ENCODE measurements at regions not wholly inside any gene's neighbourhood (a gene's known extent, or its start where the extent isn't known, plus 50 kb on each side); places are given as distances from the start of the nearest gene placed in this dataset.
A peak's percentile ranks its signal among the peaks of the same experiment; 100 is the strongest.
"Not testable (repeated sequence)": the region's sequence is repeated elsewhere in the genome, so short reads cannot be mapped to it uniquely, and the experiment has no call there.

- no peaks in the 10 kb centered on the region for H3K36me3 ChIP-seq (ENCODE audit: insufficient read depth, insufficient read length, low read length)
- H3K9me3 ChIP-seq (ENCODE audit: insufficient read depth, low read length) = no peaks in the 10 kb centered on the region
- H3K9ac ChIP-seq (ENCODE audit: insufficient read length, low read depth) = no peak overlapping the region
- H3K4me1 ChIP-seq (ENCODE audit: insufficient read depth, insufficient read length) = no peaks in the 10 kb centered on the region
- DNase-seq (ENCODE audit: low read depth, low spot score) = no peak
- no peak for TF ChIP-seq ZNF274 (IDR thresholded peaks at IDR 0.05; ENCODE audit: low read depth, low read length)
- TF ChIP-seq YY1 (IDR thresholded peaks at IDR 0.05; ENCODE audit: insufficient read depth, insufficient read length) = no peak
- TF ChIP-seq SUZ12 (IDR thresholded peaks at IDR 0.05; ENCODE audit: extremely low read depth, insufficient read depth, insufficient read length) = no peak
- no peak overlapping the region for H3K4me3 ChIP-seq (ENCODE audit: insufficient read length, low read depth)
- H3K27me3 ChIP-seq (ENCODE audit: insufficient read depth, insufficient read length) = no peaks in the 10 kb centered on the region
Observed at GRCh38 chr5:7251132-7251531, 144.8 kb upstream of the ADCY2 start.

GRCh38 chr5:7261049-7261448, 134.9 kb upstream of the ADCY2 start:
- TF ChIP-seq ZNF274 (IDR thresholded peaks at IDR 0.05; ENCODE audit: low read depth, low read length) (no peak), SUZ12 (IDR thresholded peaks at IDR 0.05; ENCODE audit: extremely low read depth, insufficient read depth, insufficient read length) (no peak), YY1 (IDR thresholded peaks at IDR 0.05; ENCODE audit: insufficient read depth, insufficient read length) (no peak)
- Histone ChIP-seq H3K9ac (ENCODE audit: insufficient read length, low read depth) (no peak overlapping the region), H3K9me3 (ENCODE audit: insufficient read depth, low read length) (no peaks in the 10 kb centered on the region), H3K36me3 (ENCODE audit: insufficient read depth, insufficient read length, low read length) (no peaks in the 10 kb centered on the region), H3K27me3 (ENCODE audit: insufficient read depth, insufficient read length) (no peaks in the 10 kb centered on the region), H3K4me1 (ENCODE audit: insufficient read depth, insufficient read length) (no peaks in the 10 kb centered on the region), H3K4me3 (ENCODE audit: insufficient read length, low read depth) (no peak overlapping the region)
- peak; percentile 90 for DNase-seq (ENCODE audit: low read depth, low spot score)

- no peaks in the 10 kb centered on the region for H3K36me3 ChIP-seq (ENCODE audit: insufficient read depth, insufficient read length, low read length)
- TF ChIP-seq YY1 (IDR thresholded peaks at IDR 0.05; ENCODE audit: insufficient read depth, insufficient read length) (no peak), SUZ12 (IDR thresholded peaks at IDR 0.05; ENCODE audit: extremely low read depth, insufficient read depth, insufficient read length) (no peak), ZNF274 (IDR thresholded peaks at IDR 0.05; ENCODE audit: low read depth, low read length) (no peak)
- H3K4me1 ChIP-seq (ENCODE audit: insufficient read depth, insufficient read length) = no peaks in the 10 kb centered on the region
- H3K9me3 ChIP-seq (ENCODE audit: insufficient read depth, low read length) = no peaks in the 10 kb centered on the region
- no peak overlapping the region for H3K9ac ChIP-seq (ENCODE audit: insufficient read length, low read depth)
- no peak overlapping the region for H3K4me3 ChIP-seq (ENCODE audit: insufficient read length, low read depth)
- no peaks in the 10 kb centered on the region for H3K27me3 ChIP-seq (ENCODE audit: insufficient read depth, insufficient read length)
- no peak for DNase-seq (ENCODE audit: low read depth, low spot score)
Observed at GRCh38 chr5:7261900-7262299, 134.0 kb upstream of the ADCY2 start.

- not testable (repeated sequence) for H3K4me3 ChIP-seq (ENCODE audit: insufficient read length, low read depth); H3K4me1 ChIP-seq (ENCODE audit: insufficient read depth, insufficient read length); H3K9me3 ChIP-seq (ENCODE audit: insufficient read depth, low read length); H3K36me3 ChIP-seq (ENCODE audit: insufficient read depth, insufficient read length, low read length); H3K27me3 ChIP-seq (ENCODE audit: insufficient read depth, insufficient read length); DNase-seq (ENCODE audit: low read depth, low spot score); H3K9ac ChIP-seq (ENCODE audit: insufficient read length, low read depth)
Observed at GRCh38 chr5:7263398-7264015, 132.4 kb upstream of the ADCY2 start.

GRCh38 chr5:7265776-7266175, 130.2 kb upstream of the ADCY2 start:
- not testable (repeated sequence) for H3K9me3 ChIP-seq (ENCODE audit: insufficient read depth, low read length); H3K27me3 ChIP-seq (ENCODE audit: insufficient read depth, insufficient read length); DNase-seq (ENCODE audit: low read depth, low spot score); H3K4me1 ChIP-seq (ENCODE audit: insufficient read depth, insufficient read length); H3K4me3 ChIP-seq (ENCODE audit: insufficient read length, low read depth); H3K36me3 ChIP-seq (ENCODE audit: insufficient read depth, insufficient read length, low read length); H3K9ac ChIP-seq (ENCODE audit: insufficient read length, low read depth)

GRCh38 chr5:7268722-7269121, 127.2 kb upstream of the ADCY2 start:
- not testable (repeated sequence) for H3K9ac ChIP-seq (ENCODE audit: insufficient read length, low read depth); H3K4me3 ChIP-seq (ENCODE audit: insufficient read length, low read depth); DNase-seq (ENCODE audit: low read depth, low spot score); H3K4me1 ChIP-seq (ENCODE audit: insufficient read depth, insufficient read length); H3K27me3 ChIP-seq (ENCODE audit: insufficient read depth, insufficient read length); H3K36me3 ChIP-seq (ENCODE audit: insufficient read depth, insufficient read length, low read length); H3K9me3 ChIP-seq (ENCODE audit: insufficient read depth, low read length)

- Histone ChIP-seq H3K4me3 (ENCODE audit: insufficient read length, low read depth) (no peak overlapping the region), H3K9ac (ENCODE audit: insufficient read length, low read depth) (no peak overlapping the region)
Observed at GRCh38 chr5:7269591-7270274, 126.2 kb upstream of the ADCY2 start.

More at GRCh38 chr5:7269591-7270274, 126.2 kb upstream of the ADCY2 start:
- Histone ChIP-seq H3K27me3 (ENCODE audit: insufficient read depth, insufficient read length) (no peaks in the 10 kb centered on the region), H3K36me3 (ENCODE audit: insufficient read depth, insufficient read length, low read length) (no peaks in the 10 kb centered on the region), H3K9me3 (ENCODE audit: insufficient read depth, low read length) (no peaks in the 10 kb centered on the region), H3K4me1 (ENCODE audit: insufficient read depth, insufficient read length) (no peaks in the 10 kb centered on the region)
- no peak for DNase-seq (ENCODE audit: low read depth, low spot score)
- TF ChIP-seq SUZ12 (IDR thresholded peaks at IDR 0.05; ENCODE audit: extremely low read depth, insufficient read depth, insufficient read length) = no peak
- TF ChIP-seq YY1 (IDR thresholded peaks at IDR 0.05; ENCODE audit: insufficient read depth, insufficient read length) = no peak
- no peak for TF ChIP-seq ZNF274 (IDR thresholded peaks at IDR 0.05; ENCODE audit: low read depth, low read length)
